ENCODE measurements at regions not wholly inside any gene's neighbourhood (a gene's known extent, or its start where the extent isn't known, plus 50 kb on each side); places are given as distances from the start of the nearest gene placed in this dataset.
"Not testable (repeated sequence)": the region's sequence is repeated elsewhere in the genome, so short reads cannot be mapped to it uniquely, and the experiment has no call there.

GRCh38 chrX:905848-906566 is 275.4 kb downstream of the SHOX start:
- DNase-seq (ENCODE audit: low spot score) = no peak

- DNase-seq (ENCODE audit: low spot score) = no peak
Measured at GRCh38 chrX:903116-903515, 272.5 kb downstream of the SHOX start.

GRCh38 chrX:896256-896655 is 265.7 kb downstream of the SHOX start:
- no peak for DNase-seq (ENCODE audit: low spot score)

GRCh38 chrX:889966-890651 is 259.5 kb downstream of the SHOX start:
- no peak for DNase-seq (ENCODE audit: low spot score)

- DNase-seq (ENCODE audit: low spot score) = not testable (repeated sequence)
Measured at GRCh38 chrX:887724-888123, 257.1 kb downstream of the SHOX start.

GRCh38 chrX:883588-883987 is 253.0 kb downstream of the SHOX start:
- DNase-seq (ENCODE audit: low spot score) = no peak

- DNase-seq (ENCODE audit: low spot score) = not testable (repeated sequence)
Measured at GRCh38 chrX:879756-880698, 249.4 kb downstream of the SHOX start.

GRCh38 chrX:874061-874460 is 243.5 kb downstream of the SHOX start:
- DNase-seq (ENCODE audit: low spot score) = no peak

GRCh38 chrX:873016-873415 is 242.4 kb downstream of the SHOX start:
- no peak for DNase-seq (ENCODE audit: low spot score)

- no peak for DNase-seq (ENCODE audit: low spot score)
Measured at GRCh38 chrX:872090-872489, 241.5 kb downstream of the SHOX start.

- no peak for DNase-seq (ENCODE audit: low spot score)
Measured at GRCh38 chrX:871626-872025, 241.0 kb downstream of the SHOX start.

GRCh38 chrX:867966-868647 is 237.5 kb downstream of the SHOX start:
- DNase-seq (ENCODE audit: low spot score) = no peak

- DNase-seq (ENCODE audit: low spot score) = no peak
Measured at GRCh38 chrX:867502-867901, 236.9 kb downstream of the SHOX start.

- no peak for DNase-seq (ENCODE audit: low spot score)
Measured at GRCh38 chrX:866441-866990, 235.9 kb downstream of the SHOX start.

GRCh38 chrX:865422-865821 is 234.8 kb downstream of the SHOX start:
- DNase-seq (ENCODE audit: low spot score) = no peak

GRCh38 chrX:861921-862320 is 231.3 kb downstream of the SHOX start:
- DNase-seq (ENCODE audit: low spot score) = no peak

GRCh38 chrX:861340-861890 is 230.8 kb downstream of the SHOX start:
- DNase-seq (ENCODE audit: low spot score) = no peak

- DNase-seq (ENCODE audit: low spot score) = no peak
Measured at GRCh38 chrX:859329-859728, 228.7 kb downstream of the SHOX start.

GRCh38 chrX:858542-859078 is 228.0 kb downstream of the SHOX start:
- no peak for DNase-seq (ENCODE audit: low spot score)

- no peak for DNase-seq (ENCODE audit: low spot score)
Measured at GRCh38 chrX:857376-857775, 226.8 kb downstream of the SHOX start.

Measured in umbilical cord (tissue), 1 donor.